GM21367 (cell line): ENCODE measurements at regions not wholly inside any gene's neighbourhood (a gene's known extent, or its start where the extent isn't known, plus 50 kb on each side); places are given as distances from the start of the nearest gene placed in this dataset.
A peak's percentile ranks its signal among the peaks of the same experiment; 100 is the strongest.
"Not testable (repeated sequence)": the region's sequence is repeated elsewhere in the genome, so short reads cannot be mapped to it uniquely, and the experiment has no call there.

ENCODE experiments used
- ATAC-seq: cut with Tn5 transposase; IDR thresholded peaks from one replicate; pipeline ENCODE4 v1.9.1; 2021; ENCODE audit not compliant: unreplicated experiment

DNA sequence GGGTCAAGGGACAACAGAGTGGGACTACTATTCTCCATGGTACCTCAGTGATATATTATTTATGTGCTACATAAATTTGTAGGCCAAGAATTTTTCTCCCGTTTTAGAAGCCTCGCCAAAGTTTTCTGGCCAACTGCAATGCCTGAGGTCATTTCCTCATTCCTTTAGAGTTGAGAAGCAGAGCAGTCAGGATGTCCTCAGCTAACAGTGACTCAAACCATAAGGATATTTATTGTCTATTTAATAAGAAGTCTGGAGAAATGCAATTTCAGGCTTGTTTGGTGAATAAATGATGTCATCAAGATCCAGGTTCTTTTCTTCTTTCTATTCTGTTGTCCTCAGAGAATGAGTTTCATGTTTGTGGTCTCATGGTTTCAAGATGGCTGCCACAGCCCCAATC, 91.0 kb downstream of the ADCYAP1 start:
- ATAC-seq = no peak

DNA sequence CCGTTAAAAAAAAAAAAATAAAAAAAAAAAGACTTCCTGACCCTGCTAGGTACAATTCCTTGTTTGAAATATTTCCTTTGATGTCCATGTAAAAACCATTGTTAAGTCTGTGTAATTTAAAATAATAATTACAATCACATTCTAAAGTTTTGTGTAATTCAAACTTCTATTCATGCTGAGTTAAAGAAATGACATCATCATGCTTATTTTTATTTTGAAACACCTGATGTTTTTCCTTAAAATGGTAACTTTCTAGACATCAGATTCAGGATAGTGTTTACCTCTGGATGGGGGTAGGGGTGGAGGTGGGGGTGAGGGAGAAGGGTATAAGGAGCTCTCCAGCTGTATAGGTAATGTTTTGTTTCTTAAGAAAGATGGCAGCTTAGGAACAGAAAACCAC, 92.8 kb downstream of the ADCYAP1 start:
- ATAC-seq = no peak

DNA sequence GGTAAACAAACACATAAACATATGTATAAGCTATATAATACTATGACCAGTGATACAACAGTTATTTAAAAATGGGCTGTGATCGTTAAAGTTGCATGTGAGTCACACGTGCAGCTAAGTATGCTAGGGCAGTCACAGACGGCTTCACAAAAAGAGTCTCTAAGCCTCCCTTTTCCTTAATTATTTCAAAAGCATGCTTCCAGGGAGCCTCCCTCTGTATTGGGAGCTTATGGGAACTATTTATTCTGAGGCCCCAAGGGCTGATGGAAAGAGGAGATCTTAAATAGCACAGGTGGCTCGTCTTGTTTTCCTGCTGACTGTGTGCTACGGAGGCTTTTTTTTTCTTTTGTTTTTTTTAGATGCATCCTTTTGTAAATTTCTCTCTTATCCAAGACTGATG, 94.3 kb downstream of the ADCYAP1 start:
- ATAC-seq = no peak

DNA sequence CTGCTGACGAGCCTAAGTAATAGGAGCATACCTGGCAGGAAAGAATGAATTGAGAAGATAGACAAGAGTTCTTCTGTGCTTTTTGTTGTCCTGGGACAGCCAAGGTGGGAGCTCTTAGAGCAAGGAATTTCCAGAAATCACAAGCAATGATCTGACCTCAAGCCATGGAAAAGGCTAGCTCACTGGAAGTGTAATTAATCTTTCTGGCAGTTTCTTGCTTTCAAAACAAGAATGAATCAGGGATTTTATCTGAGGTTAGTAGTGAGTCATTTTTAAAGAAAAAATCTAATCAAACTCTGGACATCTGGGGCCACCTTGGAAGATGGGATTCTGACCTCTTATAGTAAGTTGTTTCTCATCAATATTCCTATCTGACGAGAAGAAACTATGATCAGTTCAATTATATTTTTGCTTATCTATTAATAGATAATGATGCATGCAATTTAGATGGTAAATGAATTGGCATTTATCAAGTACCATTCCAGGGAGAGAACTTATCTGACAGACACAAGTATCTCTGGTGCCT, 98.0 kb downstream of the ADCYAP1 start:
- ATAC-seq = no peak

DNA sequence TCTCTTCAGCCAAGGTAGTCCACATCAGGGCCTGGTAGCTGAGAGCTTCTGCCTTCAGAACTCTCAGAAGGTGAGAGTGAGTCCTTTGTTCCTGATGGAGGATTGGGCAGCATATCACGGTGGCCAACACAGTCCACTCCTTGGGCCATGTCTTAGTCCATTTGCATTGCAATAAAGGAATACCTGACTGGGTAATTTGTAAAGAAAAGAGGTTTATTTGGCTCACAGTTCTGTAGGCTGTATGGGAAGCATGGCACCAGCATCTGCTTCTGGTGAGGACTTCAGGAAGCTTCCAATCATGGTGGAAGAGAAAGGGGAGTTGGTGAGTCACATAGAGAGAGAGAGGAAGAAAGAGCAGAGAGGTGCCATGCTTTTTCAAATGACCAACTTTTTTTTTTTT, 98.8 kb downstream of the ADCYAP1 start:
- ATAC-seq = no peak

DNA sequence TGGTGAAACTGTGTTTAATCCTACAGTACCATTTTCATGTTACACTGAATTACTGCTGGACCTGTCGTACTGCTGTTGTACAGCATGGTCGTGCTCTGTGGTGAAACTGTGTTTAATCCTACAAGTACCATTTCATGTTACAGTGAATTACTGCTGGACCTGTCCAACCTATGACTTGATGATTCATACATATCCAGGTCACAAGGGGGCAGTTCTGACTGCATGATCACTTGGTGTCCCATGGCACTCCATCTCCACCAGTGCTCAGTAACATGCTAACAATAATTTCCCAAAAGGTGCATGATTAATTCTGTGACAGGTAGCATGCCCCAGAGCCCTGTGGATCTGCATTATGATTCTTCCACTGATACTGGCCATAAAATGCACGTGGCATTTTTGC, 101.6 kb downstream of the ADCYAP1 start:
- no peak for ATAC-seq

DNA sequence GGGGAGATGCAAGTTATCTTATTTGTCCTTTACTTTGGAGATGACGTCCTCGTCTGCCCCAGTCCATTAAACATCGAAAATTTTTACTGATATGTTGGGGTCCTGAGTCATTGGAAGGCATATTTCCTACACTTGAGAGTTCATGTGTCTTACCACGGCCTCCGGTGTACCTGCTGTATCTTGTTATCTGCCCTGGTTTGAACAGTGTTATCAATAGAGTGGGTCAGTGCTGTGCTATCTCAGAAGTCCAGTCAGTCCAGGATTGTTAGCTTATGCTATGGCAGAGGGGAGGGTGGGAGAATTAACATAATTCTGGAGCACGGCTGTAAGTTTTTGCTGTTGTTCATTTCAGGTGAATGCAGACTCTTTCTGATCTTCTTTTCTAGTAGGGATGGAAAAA, 102.3 kb downstream of the ADCYAP1 start:
- no peak for ATAC-seq

DNA sequence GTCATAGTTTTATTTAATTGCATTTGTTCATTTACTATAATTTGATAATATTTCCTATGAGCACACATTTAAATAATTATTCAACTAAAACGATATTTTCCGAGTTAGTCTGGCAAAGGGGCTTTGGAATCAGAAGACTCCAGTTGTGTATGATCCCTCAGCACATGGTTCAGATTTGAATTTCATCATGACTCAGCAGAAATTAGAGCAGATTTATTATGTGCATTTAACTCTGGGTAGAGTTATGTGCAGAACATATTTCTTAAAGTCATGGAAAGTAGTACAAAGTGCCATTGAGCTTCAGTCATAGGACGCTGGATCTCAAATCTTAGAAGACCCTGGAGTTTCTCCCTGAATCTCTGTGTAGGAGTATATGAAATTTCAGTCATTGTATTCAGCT, 106.7 kb downstream of the ADCYAP1 start:
- no peak for ATAC-seq

DNA sequence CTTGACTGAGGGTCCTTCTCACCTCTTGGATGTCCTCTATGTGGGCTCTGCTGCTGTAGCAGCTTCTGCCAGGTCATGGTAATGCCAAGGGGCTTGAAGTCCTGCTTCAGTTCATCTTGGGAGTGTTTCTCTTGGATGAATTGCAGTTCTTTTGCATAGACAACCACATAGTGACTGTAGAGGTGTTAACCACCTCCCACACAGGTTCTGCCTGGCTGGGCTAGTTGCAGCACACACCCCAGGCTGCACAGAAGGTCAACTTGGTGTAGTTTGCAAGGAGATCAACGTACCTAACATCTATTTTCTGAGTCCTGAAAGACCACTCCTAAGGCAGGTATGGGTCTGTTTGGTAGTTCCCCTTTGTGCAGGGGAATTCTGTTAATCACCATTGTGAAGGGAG, 108.1 kb downstream of the ADCYAP1 start:
- ATAC-seq = peak; percentile 70

DNA sequence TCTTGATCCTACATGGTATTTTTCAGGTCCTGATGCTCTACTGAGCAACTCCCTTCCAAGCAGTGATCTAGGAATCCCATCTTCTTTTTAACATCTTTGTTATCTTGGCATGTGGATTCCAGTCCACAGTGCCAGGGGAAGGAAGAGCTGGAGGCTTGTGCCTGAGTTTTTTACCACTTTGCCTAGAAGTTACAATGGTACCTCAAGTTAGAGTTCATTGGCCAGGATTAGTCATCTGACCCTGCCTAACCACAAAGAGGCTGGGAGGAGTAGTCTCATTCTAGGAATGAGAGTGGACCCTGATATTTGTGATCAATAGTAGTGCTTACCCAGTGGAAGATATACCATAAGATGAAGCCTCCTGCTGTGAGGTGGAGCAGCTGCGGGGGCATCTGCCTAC, 109.3 kb downstream of the ADCYAP1 start:
- ATAC-seq = no peak

DNA sequence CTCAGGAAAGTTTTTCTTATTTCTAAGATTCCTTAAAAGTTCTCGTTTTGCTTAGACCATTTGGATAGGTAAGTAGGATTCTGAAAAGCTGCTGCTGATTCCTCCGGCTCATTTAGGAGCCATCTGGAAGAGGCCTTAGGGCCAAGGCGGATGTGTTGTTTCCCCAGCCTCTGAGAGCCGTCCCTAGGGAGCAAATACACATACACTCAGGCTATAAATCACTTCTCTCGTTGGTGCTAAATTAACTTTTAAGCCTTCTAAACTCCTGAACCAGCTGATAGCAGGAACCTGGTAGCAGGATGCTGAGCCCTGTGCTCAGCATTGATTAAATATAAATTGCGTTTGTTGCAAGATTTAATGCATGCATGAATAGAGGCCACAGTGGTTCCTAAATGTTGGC, 109.8 kb downstream of the ADCYAP1 start:
- no peak for ATAC-seq

DNA sequence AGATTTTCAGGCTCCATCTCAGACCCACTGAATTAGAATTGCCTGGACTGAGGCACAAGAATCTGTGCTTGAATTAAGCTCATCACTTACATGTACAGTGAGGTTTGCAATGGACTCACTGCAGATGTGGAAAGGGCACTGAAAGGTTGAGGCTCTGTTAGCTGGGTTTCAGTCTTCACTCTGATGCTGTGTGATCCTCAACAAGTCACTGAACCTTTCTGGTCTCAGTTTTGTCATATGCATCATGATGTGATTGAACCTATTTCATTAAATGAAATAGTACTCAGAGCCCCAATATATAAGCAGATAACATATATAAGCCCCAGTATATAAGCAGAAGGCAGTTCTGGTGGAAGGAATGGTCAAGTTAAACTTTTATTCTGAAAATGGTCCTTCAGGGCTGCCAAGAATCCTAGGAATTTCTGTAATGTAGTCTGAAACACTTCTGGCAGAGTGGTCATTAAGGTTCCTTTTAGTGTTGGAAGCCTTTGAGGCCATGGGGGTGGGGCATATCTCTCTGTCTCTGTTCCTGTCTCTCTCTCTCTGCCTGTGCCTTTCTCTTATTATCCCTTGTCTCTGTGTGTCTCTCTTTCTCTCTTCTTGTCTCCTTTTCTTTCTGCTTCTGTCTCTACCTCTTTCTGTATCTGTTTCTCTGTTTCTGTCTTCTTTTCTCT, 110.4 kb downstream of the ADCYAP1 start:
- ATAC-seq = no peak

DNA sequence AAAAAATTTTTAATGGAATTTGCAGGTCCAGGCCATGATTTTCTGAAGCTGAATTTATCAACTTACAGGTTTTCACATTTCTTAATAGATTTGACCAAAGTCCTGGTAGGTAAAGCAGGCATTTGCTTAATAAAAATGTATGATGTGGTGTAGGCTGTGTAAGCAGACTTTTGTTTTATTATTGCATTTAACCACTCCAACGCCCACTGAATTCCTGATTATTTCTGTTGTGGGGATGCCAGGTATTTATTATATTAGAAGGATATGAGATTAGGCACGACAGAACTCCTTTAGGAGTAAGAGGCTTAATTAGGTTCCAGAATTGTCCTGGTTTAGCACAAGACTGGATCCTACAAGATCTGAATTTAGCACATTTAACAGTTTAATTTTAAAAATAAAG, 111.1 kb downstream of the ADCYAP1 start:
- no peak for ATAC-seq

DNA sequence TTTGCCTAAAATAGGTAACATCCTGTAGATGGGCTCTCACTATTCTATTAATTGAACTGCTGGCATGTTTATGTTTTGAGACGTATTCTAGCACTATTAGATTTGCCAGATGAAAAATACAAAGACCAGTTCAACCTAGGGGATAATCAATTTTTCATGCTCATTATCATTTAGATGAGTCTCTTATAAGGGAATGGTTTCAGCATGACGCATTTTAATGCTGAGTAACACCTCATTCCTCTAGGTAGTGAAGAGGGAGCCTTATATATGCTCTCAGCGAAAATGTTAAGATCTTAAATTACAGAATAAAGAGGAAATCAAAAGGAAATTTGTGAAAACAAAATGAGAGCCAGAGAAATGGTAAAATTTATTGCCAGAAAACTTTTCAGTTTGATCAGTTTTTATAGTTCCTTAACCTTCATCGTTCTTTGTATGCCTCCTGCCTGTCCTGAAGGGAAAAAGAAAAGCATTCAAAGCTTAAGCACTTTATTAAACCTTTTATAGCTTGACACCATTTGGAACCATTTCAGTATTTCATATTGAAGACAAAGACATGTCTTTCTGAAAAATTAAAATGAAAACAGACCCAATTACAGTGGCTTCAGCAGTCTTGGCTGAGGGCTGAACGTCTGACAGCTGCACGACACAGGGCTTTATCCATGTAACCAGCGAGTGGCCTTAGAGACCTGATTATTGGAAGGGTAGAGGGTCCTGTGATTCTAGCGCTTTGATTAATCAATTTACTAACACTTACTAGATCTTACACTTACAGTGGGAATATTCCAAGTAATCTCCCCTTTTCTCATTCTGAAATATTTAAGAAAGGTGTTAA, 112.8 kb downstream of the ADCYAP1 start:
- no peak for ATAC-seq

DNA sequence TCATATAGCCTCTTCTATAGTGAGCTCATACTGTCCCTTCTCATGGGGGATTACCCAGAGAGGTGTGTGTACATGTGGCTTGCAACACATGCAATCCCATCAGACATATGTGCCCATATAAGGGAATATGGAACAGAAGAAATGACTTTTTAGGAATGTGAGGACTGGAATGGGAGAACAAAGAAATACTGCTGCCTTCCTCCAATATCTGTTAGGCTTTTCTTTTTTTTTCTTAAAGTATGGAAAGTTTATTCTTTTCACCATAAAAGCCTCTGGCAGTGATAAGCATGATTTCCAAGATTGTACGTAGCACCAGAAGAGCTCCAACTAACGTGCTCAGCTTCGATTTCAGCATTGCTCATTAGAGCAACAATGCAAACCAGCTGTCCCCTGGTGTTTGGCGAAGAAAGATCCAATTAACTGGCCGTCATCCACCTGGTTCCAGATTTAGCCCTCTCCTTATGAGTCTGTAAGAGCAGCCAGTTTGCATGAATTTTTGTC, 113.6 kb downstream of the ADCYAP1 start:
- ATAC-seq = no peak

DNA sequence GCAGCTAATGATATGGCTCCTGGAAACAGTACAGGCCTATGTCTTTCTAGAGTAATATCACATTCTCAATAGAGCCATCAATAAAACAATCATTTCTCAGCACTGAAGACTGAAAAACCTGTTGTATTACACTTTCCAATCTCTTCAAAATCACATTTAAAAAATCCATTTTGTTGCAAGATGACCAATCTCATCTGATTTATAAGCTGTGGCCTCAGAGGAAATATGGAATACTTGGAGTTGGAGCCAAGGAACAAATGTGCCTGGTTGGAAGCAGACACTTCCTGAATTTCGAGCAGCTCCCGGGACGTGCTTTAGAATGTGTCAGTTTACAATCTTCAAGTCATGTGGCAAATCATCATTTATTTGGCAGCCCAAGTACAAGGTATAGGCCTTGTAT, 114.5 kb downstream of the ADCYAP1 start:
- ATAC-seq = no peak

DNA sequence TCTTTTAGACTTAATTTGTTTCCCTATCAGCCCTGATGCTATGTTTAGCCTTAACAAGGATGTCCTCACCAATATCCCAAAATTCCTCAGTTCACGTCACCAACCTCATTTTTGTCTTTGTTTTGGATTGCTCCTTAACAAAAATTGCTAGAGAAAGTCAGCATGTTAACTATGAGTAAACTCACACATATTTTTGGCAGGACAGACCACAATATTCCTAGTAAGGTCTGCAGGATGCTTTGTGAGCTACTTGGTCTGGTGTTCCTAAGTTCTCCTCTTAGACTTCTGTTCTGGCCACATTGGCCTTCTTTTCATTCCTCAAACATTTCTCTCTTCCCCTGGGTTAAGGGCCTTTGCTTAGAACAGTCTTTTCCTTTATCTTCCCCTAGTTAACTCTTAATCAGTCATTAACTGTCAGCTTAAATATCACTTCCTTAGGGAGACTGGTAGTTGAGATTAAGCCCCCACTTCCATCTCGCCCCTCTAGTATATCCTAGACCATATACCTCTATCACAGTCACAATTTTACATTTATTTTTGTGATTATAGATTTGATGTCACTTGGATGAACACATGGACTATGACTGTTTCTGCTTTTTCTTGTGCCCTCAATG, 116.2 kb downstream of the ADCYAP1 start:
- no peak for ATAC-seq

DNA sequence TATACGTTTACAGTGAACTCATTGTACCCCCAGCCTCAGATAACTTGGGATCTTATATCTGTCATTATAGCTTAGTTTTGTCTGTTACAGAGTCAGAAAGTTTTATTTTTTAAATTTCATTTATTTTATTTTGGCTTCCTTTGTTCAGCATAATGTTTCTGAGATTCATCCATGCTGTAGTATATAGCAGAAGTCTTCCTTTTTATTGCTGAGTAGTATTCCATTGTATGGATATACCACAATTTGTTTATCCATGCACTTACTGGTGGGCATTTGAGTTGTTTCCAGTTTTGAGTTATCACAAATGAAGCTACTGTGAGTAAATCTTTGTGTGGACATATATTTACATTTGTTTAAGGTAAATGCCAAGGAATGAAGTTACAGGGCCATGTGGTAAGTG, 122.3 kb downstream of the ADCYAP1 start:
- ATAC-seq = no peak

DNA sequence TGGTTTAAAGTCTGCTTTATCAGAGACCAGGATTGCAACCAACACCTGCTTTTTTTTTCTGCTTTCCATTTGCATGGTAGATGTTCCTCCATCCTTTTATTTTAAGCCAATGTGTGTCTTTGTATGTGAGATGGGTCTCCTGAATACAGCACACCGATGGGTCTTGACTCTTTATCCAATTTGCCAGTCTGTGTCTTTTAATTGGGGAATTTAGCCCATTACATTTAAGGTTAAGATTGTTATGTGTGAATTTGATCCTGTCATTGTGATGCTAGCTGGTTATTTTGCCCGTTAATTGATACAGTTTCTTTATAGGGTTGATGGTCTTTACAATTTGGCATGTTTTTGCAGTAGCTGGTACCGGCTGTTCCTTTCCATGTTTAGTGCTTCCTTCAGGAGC, 128.4 kb downstream of the ADCYAP1 start:
- not testable (repeated sequence) for ATAC-seq

DNA sequence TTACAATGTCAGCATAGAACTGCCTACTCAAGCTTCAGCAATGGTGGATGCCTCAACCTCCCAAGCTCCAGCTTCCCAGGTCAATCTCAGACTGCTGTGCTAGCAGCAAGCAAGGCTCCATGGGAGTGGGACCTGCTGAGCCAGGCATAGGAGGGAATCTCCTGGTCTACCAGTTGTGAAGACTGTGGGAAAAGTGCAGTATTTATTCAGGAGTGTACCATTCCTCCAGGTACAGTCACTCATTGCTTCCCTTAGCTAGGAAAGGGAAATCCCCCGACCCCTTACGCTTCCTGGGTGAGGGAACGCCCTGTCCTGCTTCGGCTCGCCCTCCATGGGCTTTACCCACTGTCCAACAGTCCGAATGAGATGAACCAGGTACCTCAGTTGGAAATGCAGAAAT, 130.3 kb downstream of the ADCYAP1 start:
- ATAC-seq = no peak

DNA sequence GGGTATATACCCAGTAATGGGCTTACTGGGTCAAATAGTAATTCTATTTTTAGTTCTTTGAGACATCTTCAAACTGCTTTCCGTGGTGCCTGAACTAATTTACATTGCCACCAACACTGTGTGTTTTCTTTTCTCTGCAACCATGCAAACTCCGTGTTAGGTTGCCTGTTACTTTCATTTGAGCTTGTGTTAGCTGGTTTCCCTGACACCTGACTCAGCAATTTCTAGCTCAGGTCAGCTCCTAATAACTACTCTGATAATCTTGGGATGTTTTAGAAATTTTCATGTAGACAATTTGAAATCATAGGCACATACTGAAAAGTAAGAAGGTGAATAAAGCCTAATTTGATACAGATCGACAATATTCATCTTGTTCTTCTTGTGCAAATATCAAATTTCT, 132.3 kb downstream of the ADCYAP1 start:
- ATAC-seq = no peak

DNA sequence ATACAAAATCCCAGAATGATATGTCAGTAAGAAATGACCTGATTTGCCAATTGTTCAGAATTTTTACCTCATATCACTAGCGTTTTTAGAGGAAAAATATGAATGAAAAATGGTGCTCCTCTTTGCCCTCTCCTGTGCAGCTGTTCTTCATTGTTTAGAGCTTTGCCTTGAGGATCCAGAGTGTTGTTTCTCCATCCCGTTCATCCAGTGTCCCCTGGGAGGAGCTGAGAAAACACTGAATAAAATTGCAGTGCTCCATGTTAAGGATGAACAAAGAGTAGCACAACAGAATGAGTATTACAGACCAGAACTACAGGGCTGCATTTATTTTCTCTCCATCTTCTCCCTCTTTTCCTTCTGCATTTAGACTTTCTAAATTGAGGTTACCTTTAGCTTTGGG, 133.1 kb downstream of the ADCYAP1 start:
- no peak for ATAC-seq
